ENCODE measurements at regions not wholly inside any gene's neighbourhood (a gene's known extent, or its start where the extent isn't known, plus 50 kb on each side); places are given as distances from the start of the nearest gene placed in this dataset.

DNA sequence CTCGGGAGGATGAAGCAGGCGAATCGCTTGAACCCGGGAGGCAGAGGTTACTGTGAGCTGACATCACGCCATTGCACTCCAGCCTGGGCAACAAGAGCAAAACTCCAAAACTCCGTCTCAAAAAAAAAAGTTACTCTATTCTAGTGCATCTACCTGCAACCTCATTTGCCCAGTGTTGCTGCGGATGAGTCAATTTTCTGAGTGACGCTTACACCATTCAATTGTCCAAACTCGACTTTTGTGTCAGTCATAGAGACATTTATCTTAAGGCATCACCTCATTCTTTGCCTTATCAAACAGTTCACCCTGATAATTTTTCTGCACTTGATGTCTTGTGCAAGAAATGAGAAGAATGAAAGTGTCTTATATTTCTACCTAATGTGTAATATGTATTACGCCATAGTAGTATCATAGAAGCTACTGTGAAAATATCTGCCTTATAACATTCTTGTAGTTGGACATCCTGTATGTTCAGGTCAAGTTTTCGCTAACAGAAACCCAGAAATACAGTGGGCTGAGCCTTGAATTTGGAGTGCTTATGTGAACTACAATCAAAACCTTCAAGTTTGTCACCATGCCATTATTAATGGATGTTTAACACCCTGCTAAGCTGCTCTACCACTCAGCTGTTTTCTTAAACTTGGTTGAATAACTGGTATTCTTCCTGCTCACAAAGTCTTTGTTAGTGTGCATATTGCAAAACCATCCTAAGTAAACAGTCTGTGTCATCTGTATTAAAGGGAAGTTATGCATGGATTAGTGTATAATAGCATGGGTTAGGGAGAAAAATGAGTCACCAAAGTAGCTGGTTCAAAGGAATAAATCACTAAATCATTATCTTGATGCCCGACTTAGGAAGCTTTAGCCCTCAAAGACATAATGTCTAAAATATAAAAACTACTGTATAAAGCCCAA, 531.0 kb upstream of the NR2F2 start:
- TF ChIP-seq, protein P1, sequence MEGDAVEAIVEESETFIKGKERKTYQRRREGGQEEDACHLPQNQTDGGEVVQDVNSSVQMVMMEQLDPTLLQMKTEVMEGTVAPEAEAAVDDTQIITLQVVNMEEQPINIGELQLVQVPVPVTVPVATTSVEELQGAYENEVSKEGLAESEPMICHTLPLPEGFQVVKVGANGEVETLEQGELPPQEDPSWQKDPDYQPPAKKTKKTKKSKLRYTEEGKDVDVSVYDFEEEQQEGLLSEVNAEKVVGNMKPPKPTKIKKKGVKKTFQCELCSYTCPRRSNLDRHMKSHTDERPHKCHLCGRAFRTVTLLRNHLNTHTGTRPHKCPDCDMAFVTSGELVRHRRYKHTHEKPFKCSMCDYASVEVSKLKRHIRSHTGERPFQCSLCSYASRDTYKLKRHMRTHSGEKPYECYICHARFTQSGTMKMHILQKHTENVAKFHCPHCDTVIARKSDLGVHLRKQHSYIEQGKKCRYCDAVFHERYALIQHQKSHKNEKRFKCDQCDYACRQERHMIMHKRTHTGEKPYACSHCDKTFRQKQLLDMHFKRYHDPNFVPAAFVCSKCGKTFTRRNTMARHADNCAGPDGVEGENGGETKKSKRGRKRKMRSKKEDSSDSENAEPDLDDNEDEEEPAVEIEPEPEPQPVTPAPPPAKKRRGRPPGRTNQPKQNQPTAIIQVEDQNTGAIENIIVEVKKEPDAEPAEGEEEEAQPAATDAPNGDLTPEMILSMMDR (IDR thresholded peaks at IDR 0.05) = no peak
- TF ChIP-seq POLR2A (IDR thresholded peaks at IDR 0.05) = no peak

Data from uterus (tissue), 2 donors.